ENCODE measurements at regions not wholly inside any gene's neighbourhood (a gene's known extent, or its start where the extent isn't known, plus 50 kb on each side); places are given as distances from the start of the nearest gene placed in this dataset.

GRCh38 chr4:42326040-42326439 lies 71.2 kb upstream of the SHISA3 start:
- H3K9me3 ChIP-seq (ENCODE audit: low read depth) = no peaks in the 10 kb centered on the region
- no peak overlapping the region for H2AFZ ChIP-seq
- no peak overlapping the region for H3K27ac ChIP-seq
- no peaks in the 10 kb centered on the region for H3K27me3 ChIP-seq (replicated peaks; ENCODE audit: insufficient read depth)
- H3K36me3 ChIP-seq (ENCODE audit: low read depth) = no peaks in the 10 kb centered on the region
- H3K9ac ChIP-seq = no peak overlapping the region
- H3K4me1 ChIP-seq (ENCODE audit: insufficient read depth) = no peaks in the 10 kb centered on the region
- H4K20me1 ChIP-seq (ENCODE audit: insufficient read depth) = no peaks in the 10 kb centered on the region
- H3K9me2 ChIP-seq (ENCODE audit: insufficient read depth) = no peaks in the 10 kb centered on the region
- no peak for TF ChIP-seq EZH2 (IDR thresholded peaks at IDR 0.05; ENCODE audit: insufficient read depth, poor library complexity, severe bottlenecking)
- no peak for TF ChIP-seq EZH2phosphoT487 (IDR thresholded peaks at IDR 0.05; ENCODE audit: insufficient read depth, low read depth)
- 29 to 41% methylated on average over 5 of the region's 5 CpGs for WGBS, 2 experiments (ENCODE audit: low coverage in 1 of 2, low lambda C conversion rate in 2 of 2, missing lambda C conversion rate in 2 of 2)
- in situ Hi-C loops (cut with MboI) = no loop called here
- no peak overlapping the region for H3K4me2 ChIP-seq (ENCODE audit: unreplicated experiment)
- H3F3A ChIP-seq (ENCODE audit: insufficient read depth) = no peaks in the 10 kb centered on the region
- H3K79me2 ChIP-seq (ENCODE audit: insufficient read depth) = no peaks in the 10 kb centered on the region
- no peak for DNase-seq
- no peak overlapping the region for H3K4me3 ChIP-seq

GRCh38 chr4:42326524-42326923 lies 70.8 kb upstream of the SHISA3 start:
- H3K27me3 ChIP-seq (replicated peaks; ENCODE audit: insufficient read depth) = no peaks in the 10 kb centered on the region
- H3K27ac ChIP-seq = no peak overlapping the region
- no peaks in the 10 kb centered on the region for H3K9me2 ChIP-seq (ENCODE audit: insufficient read depth)
- H3K9me3 ChIP-seq (ENCODE audit: low read depth) = no peaks in the 10 kb centered on the region
- no peak overlapping the region for H2AFZ ChIP-seq
- H3K4me2 ChIP-seq (ENCODE audit: unreplicated experiment) = no peak overlapping the region
- no peak for DNase-seq
- in situ Hi-C loops (cut with MboI) = no loop called here
- H3K4me1 ChIP-seq (ENCODE audit: insufficient read depth) = no peaks in the 10 kb centered on the region
- TF ChIP-seq EZH2 (IDR thresholded peaks at IDR 0.05; ENCODE audit: insufficient read depth, poor library complexity, severe bottlenecking) = no peak
- no peak for TF ChIP-seq EZH2phosphoT487 (IDR thresholded peaks at IDR 0.05; ENCODE audit: insufficient read depth, low read depth)
- H3K9ac ChIP-seq = no peak overlapping the region
- no peaks in the 10 kb centered on the region for H3F3A ChIP-seq (ENCODE audit: insufficient read depth)
- no peak overlapping the region for H3K4me3 ChIP-seq
- 65 to 90% methylated on average over 1 to 2 of the region's 2 CpGs for WGBS, 2 experiments (ENCODE audit: low coverage in 1 of 2, low lambda C conversion rate in 2 of 2, missing lambda C conversion rate in 2 of 2)
- no peaks in the 10 kb centered on the region for H3K36me3 ChIP-seq (ENCODE audit: low read depth)
- H4K20me1 ChIP-seq (ENCODE audit: insufficient read depth) = no peaks in the 10 kb centered on the region
- H3K79me2 ChIP-seq (ENCODE audit: insufficient read depth) = no peaks in the 10 kb centered on the region

- 65 to 84% methylated on average over 4 of the region's 4 CpGs for WGBS, 2 experiments (ENCODE audit: low coverage in 1 of 2, low lambda C conversion rate in 2 of 2, missing lambda C conversion rate in 2 of 2)
- in situ Hi-C loops (cut with MboI) = no loop called here
- Histone ChIP-seq H3K4me3 (no peak overlapping the region), H3K27ac (no peak overlapping the region), H3F3A (ENCODE audit: insufficient read depth) (no peaks in the 10 kb centered on the region), H3K79me2 (ENCODE audit: insufficient read depth) (no peaks in the 10 kb centered on the region), H3K9me3 (ENCODE audit: low read depth) (no peaks in the 10 kb centered on the region), H3K4me2 (ENCODE audit: unreplicated experiment) (no peak overlapping the region), H3K36me3 (ENCODE audit: low read depth) (no peaks in the 10 kb centered on the region), H3K9me2 (ENCODE audit: insufficient read depth) (no peaks in the 10 kb centered on the region), H3K9ac (no peak overlapping the region), H3K4me1 (ENCODE audit: insufficient read depth) (no peaks in the 10 kb centered on the region), H3K27me3 (replicated peaks; ENCODE audit: insufficient read depth) (no peaks in the 10 kb centered on the region), H4K20me1 (ENCODE audit: insufficient read depth) (no peaks in the 10 kb centered on the region), H2AFZ (no peak overlapping the region)
- no peak for DNase-seq
- no peak for TF ChIP-seq EZH2 (IDR thresholded peaks at IDR 0.05; ENCODE audit: insufficient read depth, poor library complexity, severe bottlenecking)
- no peak for TF ChIP-seq EZH2phosphoT487 (IDR thresholded peaks at IDR 0.05; ENCODE audit: insufficient read depth, low read depth)
These were observed 70.0 kb upstream of the SHISA3 start for GRCh38 chr4:42327323-42327722.

- no peak overlapping the region for H3K4me3 ChIP-seq
- H3K4me1 ChIP-seq (ENCODE audit: insufficient read depth) = no peaks in the 10 kb centered on the region
- DNase-seq = no peak
- H3K27ac ChIP-seq = no peak overlapping the region
- no peaks in the 10 kb centered on the region for H3K9me3 ChIP-seq (ENCODE audit: low read depth)
- no peak overlapping the region for H3K9ac ChIP-seq
- no peaks in the 10 kb centered on the region for H3F3A ChIP-seq (ENCODE audit: insufficient read depth)
- no peaks in the 10 kb centered on the region for H4K20me1 ChIP-seq (ENCODE audit: insufficient read depth)
- 49 to 52% methylated on average over 2 of the region's 2 CpGs for WGBS, 2 experiments (ENCODE audit: low coverage in 1 of 2, low lambda C conversion rate in 2 of 2, missing lambda C conversion rate in 2 of 2)
- no peaks in the 10 kb centered on the region for H3K79me2 ChIP-seq (ENCODE audit: insufficient read depth)
- no peaks in the 10 kb centered on the region for H3K27me3 ChIP-seq (replicated peaks; ENCODE audit: insufficient read depth)
- H3K36me3 ChIP-seq (ENCODE audit: low read depth) = no peaks in the 10 kb centered on the region
- TF ChIP-seq EZH2phosphoT487 (IDR thresholded peaks at IDR 0.05; ENCODE audit: insufficient read depth, low read depth) (no peak), EZH2 (IDR thresholded peaks at IDR 0.05; ENCODE audit: insufficient read depth, poor library complexity, severe bottlenecking) (no peak)
- no peak overlapping the region for H3K4me2 ChIP-seq (ENCODE audit: unreplicated experiment)
- H3K9me2 ChIP-seq (ENCODE audit: insufficient read depth) = no peaks in the 10 kb centered on the region
- in situ Hi-C loops (cut with MboI) = no loop called here
- H2AFZ ChIP-seq = no peak overlapping the region
These were observed 68.3 kb upstream of the SHISA3 start for GRCh38 chr4:42328978-42329377.

GRCh38 chr4:42329421-42329820 lies 67.9 kb upstream of the SHISA3 start:
- no peak overlapping the region for H3K4me3 ChIP-seq
- no peaks in the 10 kb centered on the region for H3F3A ChIP-seq (ENCODE audit: insufficient read depth)
- H3K9me3 ChIP-seq (ENCODE audit: low read depth) = no peaks in the 10 kb centered on the region
- DNase-seq = no peak
- H3K27me3 ChIP-seq (replicated peaks; ENCODE audit: insufficient read depth) = no peaks in the 10 kb centered on the region
- no peaks in the 10 kb centered on the region for H3K36me3 ChIP-seq (ENCODE audit: low read depth)
- H3K9me2 ChIP-seq (ENCODE audit: insufficient read depth) = no peaks in the 10 kb centered on the region
- WGBS, 2 experiments (ENCODE audit: low coverage in 1 of 2, low lambda C conversion rate in 2 of 2, missing lambda C conversion rate in 2 of 2) = 30 to 39% methylated on average over 3 of the region's 3 CpGs
- H3K4me2 ChIP-seq (ENCODE audit: unreplicated experiment) = no peak overlapping the region
- H3K9ac ChIP-seq = no peak overlapping the region
- no peaks in the 10 kb centered on the region for H3K79me2 ChIP-seq (ENCODE audit: insufficient read depth)
- H2AFZ ChIP-seq = no peak overlapping the region
- in situ Hi-C loops (cut with MboI) = no loop called here
- H4K20me1 ChIP-seq (ENCODE audit: insufficient read depth) = no peaks in the 10 kb centered on the region
- H3K27ac ChIP-seq = no peak overlapping the region
- TF ChIP-seq EZH2 (IDR thresholded peaks at IDR 0.05; ENCODE audit: insufficient read depth, poor library complexity, severe bottlenecking) (no peak), EZH2phosphoT487 (IDR thresholded peaks at IDR 0.05; ENCODE audit: insufficient read depth, low read depth) (no peak)
- no peaks in the 10 kb centered on the region for H3K4me1 ChIP-seq (ENCODE audit: insufficient read depth)

Data from GM23248 (cell line).